Upper lobe of right lung (tissue), 1 donor: ENCODE measurements at regions not wholly inside any gene's neighbourhood (a gene's known extent, or its start where the extent isn't known, plus 50 kb on each side); places are given as distances from the start of the nearest gene placed in this dataset.

ENCODE experiments used
- ATAC-seq: fragments of 200-7000 bp; cut with Tn5 transposase; one replicate; pipeline ENCODE4 v1.9.1; 2020; ENCODE audit warnings: mild to moderate bottlenecking, moderate library complexity
- DNase-seq: peaks from one replicate; pipeline ENCODE4 v3.0.0-alpha.2; 2020
- H3K27ac ChIP-seq: fragments of 200-600 bp; one replicate; pipeline ENCODE4 v1.8.0; 2022
- H3K27me3 ChIP-seq: fragments of 200-600 bp; one replicate; pipeline ENCODE4 v1.8.0; 2022; ENCODE audit warnings: mild to moderate bottlenecking
- H3K36me3 ChIP-seq: fragments of 200-600 bp; one replicate; pipeline ENCODE4 v1.8.0; 2022
- H3K4me1 ChIP-seq: fragments of 200-600 bp; one replicate; pipeline ENCODE4 v1.8.0; 2022
- H3K4me3 ChIP-seq: fragments of 200-600 bp; one replicate; pipeline ENCODE4 v1.8.0; 2022; ENCODE audit warnings: mild to moderate bottlenecking
- H3K9me3 ChIP-seq: fragments of 200-600 bp; one replicate; pipeline ENCODE4 v1.8.0; 2022
- intact Hi-C: fragments of 100-400 bp; cut with DNase I; formaldehyde crosslinking; loops from one replicate; pipeline ENCODE4 v1.11.0; 2022
- TF ChIP-seq, protein P1 (sequence below): fragments of 200-600 bp; IDR thresholded peaks from one replicate; pipeline ENCODE4 v1.8.0; 2022; ENCODE audit warnings: antibody characterized with exemption
- donor health status: DM: no; HTN: yes; CAD: no; lungs with severe emphysema.

DNA sequence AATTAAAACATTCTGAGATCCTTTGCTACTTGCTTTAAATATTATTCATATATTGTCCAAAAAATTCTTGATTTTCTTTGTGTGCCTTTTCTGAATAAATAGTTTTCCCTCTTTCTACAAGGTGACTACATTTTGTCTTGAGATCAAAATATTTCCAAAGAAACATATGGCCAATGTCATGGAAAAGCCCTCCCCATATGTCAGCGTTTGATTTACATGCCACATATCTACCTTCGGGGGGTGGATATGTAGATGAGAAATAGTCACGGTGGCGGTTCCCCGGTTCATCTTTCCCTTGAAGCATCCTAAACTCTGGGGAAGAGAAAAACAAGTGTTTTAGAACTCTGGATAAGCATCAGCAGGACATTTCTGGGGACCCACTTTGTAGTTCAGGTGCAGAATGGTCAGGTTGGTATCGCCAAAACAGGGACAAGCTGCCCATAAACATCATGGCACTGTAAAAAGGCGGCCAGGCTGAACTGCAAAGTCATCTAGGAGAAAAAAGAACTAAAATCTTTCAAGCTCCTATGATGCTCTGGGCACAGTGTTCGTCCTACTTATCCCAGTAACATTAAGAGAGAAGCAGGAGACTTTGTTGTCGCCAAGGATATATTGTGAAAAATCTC is 91.5 kb downstream of the MEX3B start:
- ATAC-seq: no peak
- H3K27ac ChIP-seq: no peak overlapping the region
- no peaks in the 10 kb centered on the region for H3K9me3 ChIP-seq
- H3K36me3 ChIP-seq: no peaks in the 10 kb centered on the region
- DNase-seq: no peak
- H3K4me3 ChIP-seq: no peak overlapping the region
- intact Hi-C loops: no loop called here
- H3K4me1 ChIP-seq: no peaks in the 10 kb centered on the region
- H3K27me3 ChIP-seq: no peaks in the 10 kb centered on the region
- TF ChIP-seq, protein P1, sequence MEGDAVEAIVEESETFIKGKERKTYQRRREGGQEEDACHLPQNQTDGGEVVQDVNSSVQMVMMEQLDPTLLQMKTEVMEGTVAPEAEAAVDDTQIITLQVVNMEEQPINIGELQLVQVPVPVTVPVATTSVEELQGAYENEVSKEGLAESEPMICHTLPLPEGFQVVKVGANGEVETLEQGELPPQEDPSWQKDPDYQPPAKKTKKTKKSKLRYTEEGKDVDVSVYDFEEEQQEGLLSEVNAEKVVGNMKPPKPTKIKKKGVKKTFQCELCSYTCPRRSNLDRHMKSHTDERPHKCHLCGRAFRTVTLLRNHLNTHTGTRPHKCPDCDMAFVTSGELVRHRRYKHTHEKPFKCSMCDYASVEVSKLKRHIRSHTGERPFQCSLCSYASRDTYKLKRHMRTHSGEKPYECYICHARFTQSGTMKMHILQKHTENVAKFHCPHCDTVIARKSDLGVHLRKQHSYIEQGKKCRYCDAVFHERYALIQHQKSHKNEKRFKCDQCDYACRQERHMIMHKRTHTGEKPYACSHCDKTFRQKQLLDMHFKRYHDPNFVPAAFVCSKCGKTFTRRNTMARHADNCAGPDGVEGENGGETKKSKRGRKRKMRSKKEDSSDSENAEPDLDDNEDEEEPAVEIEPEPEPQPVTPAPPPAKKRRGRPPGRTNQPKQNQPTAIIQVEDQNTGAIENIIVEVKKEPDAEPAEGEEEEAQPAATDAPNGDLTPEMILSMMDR: no peak

DNA sequence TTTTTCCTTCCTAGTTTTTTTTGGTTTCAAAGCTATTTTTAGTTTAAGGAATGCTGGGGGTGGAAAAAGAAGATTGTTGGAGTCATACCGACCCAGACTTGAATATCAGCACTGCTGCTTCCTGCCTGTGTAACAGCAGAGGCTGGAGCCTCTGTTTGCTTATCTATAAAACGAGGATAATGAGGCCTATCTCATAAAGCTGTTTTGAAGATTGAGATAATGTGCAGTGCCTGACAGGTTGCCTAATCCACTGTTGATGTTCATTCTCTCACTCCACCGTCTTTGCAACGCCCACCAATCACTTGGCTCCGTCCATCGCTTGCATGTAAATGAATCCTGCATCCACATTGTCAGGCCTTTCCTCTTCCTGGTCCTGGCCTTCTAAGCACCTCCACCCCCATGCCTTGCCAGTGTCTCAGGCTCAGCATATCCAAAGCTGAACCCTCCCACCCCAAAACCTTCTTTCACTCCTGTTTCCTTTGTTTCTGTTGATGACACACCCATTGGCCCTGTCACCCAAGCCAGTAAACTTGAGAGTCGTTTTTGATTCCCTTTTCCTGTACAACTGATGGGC is 94.9 kb downstream of the MEX3B start:
- ATAC-seq (no peak), DNase-seq (no peak)
- H3K4me1 ChIP-seq: no peaks in the 10 kb centered on the region

DNA sequence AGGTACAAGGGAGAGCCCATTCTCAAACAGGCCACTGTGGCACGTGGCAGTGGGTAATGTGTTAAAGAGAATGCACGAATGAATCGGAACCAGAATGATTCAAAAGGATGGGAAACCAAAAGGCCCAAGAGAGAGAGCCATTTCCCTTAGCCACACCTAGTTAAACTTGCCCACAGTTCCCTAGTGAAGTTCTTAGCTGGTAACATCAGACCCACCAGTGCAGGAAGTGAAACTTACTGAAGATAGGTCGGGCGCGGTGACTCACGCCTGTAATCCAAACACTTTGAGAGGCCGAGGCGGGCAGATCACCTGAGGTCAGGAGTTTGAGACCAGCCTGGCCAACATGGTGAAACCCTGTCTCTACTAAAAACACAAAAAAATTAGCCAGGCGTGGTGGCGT is 97.1 kb downstream of the MEX3B start:
- no peaks in the 10 kb centered on the region for H3K4me1 ChIP-seq
- H3K4me3 ChIP-seq: no peak overlapping the region
- no peaks in the 10 kb centered on the region for H3K27me3 ChIP-seq
- intact Hi-C loops: loop anchor here (10.0 kb wide), 1 partner anchor 654 kb away; no protein-coding TSS in a partner anchor
- H3K9me3 ChIP-seq: no peaks in the 10 kb centered on the region
- DNase-seq (no peak), ATAC-seq (no peak)
- H3K36me3 ChIP-seq: no peaks in the 10 kb centered on the region
- H3K27ac ChIP-seq: no peak overlapping the region
- TF ChIP-seq, protein P1: no peak

More for the DNA sequence above, 94.9 kb downstream of the MEX3B start:
- Histone ChIP-seq H3K9me3 (no peaks in the 10 kb centered on the region), H3K27ac (no peak overlapping the region), H3K4me3 (no peak overlapping the region), H3K27me3 (no peaks in the 10 kb centered on the region), H3K36me3 (no peaks in the 10 kb centered on the region)
- TF ChIP-seq, protein P1: no peak
- intact Hi-C loops: no loop called here

DNA sequence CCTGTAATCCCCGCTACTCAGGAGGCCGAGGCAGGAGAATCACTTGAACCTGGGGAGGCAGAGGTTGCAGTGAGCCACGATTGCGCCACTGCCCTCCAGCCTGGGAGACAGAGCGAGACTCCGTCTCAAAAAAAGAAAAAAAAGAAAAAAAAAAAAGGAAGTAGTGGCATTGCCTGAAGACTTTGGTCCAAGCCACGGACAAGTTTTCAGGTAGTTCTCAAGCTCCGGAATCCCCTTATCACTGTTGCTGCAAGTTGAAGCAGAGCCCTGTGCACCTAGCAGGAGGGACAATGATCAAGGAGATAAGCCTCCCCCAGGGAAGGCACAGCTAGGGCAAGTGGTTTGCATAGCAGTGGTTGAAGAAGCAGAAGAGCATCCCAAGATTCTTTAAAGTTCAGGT is 97.6 kb downstream of the MEX3B start:
- TF ChIP-seq, protein P1: no peak
- Histone ChIP-seq H3K36me3 (no peaks in the 10 kb centered on the region), H3K27me3 (no peaks in the 10 kb centered on the region), H3K4me3 (no peak overlapping the region), H3K9me3 (no peaks in the 10 kb centered on the region), H3K4me1 (no peaks in the 10 kb centered on the region), H3K27ac (no peak overlapping the region)
- intact Hi-C loops: loop anchor here (10.0 kb wide), 1 partner anchor 653 kb away; no protein-coding TSS in a partner anchor
- ATAC-seq: no peak
- no peak for DNase-seq

DNA sequence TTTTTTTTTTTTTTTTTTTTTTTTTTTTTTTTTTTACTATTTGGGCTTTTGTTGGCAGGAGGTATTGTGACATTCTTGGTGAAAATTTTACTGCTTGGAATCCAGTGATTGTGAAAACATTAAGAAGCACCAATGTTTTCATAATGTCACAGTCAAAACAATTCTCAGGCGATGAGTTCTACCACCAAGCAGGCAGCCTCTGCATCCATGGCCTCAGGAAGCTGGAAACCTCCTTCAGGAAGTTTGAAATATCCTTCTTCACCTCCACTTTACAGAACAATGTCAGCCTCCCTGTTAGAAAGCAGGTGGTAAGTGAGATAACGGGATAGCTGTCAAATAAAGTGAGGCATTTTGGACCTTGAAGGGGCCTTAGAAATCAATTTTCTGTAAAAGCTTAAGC is 98.3 kb downstream of the MEX3B start:
- no peaks in the 10 kb centered on the region for H3K36me3 ChIP-seq
- H3K9me3 ChIP-seq: no peaks in the 10 kb centered on the region
- H3K27me3 ChIP-seq: no peaks in the 10 kb centered on the region
- intact Hi-C loops: loop anchor here (10.0 kb wide), 1 partner anchor 653 kb away; no protein-coding TSS in a partner anchor
- H3K27ac ChIP-seq: no peak overlapping the region
- ATAC-seq: no peak
- no peak overlapping the region for H3K4me3 ChIP-seq
- DNase-seq: no peak
- H3K4me1 ChIP-seq: no peaks in the 10 kb centered on the region
- TF ChIP-seq, protein P1: no peak
